Left cardiac atrium (tissue), 4 donors: ENCODE measurements at regions not wholly inside any gene's neighbourhood (a gene's known extent, or its start where the extent isn't known, plus 50 kb on each side); places are given as distances from the start of the nearest gene placed in this dataset.
A peak's percentile ranks its signal among the peaks of the same experiment; 100 is the strongest.
"Not testable (repeated sequence)": the region's sequence is repeated elsewhere in the genome, so short reads cannot be mapped to it uniquely, and the experiment has no call there.

Experiments
- ATAC-seq, 2 donors: fragments of 200-7000 bp; cut with Tn5 transposase; one replicate each; pipeline ENCODE4 v1.9.1; 2020; ENCODE audit warnings: mild to moderate bottlenecking in 2 of 2, moderate library complexity in 2 of 2
- DNase-seq: peaks from one replicate; pipeline ENCODE4 v3.0.0-alpha.2; 2020
- intact Hi-C, 2 donors: fragments of 100-400 bp; cut with DNase I; formaldehyde crosslinking; loops; one replicate each; pipeline versions ENCODE4 v1.14.1 to v1.15.1; 2022 to 2023
- donor health status: DM: no; HTN: yes; CAD: no.
- donor health status: DM: no; HTN: yes; CAD: no; lungs with severe emphysema.
- donor health status: DM: yes; HTN: yes; CAD: no.
- donor health status: Dilated cardiomyopathy.

DNA sequence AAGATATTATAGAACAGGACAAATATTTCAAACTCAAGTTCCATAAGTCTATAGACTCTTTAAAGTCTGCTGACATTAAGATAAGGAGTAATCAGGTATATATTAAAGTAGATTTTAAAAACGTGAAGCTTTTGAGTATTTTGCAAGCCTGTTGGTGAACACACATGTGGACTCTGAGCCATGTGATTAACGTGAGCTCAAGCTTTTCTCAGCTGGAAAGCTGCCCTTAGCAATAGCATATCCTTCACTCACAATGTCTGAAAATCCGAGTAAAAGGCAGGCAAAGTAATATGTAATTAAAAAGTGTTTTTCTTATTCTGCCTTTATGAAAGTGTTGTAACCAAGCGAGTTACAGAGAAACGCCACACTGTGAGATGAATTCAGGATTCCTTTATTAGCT is 140.5 kb upstream of the AADAT start:
- ATAC-seq (no peak), DNase-seq (no peak)
- intact Hi-C loops, result no loop called here

- DNase-seq (no peak), ATAC-seq (no peak)
- intact Hi-C loops, result no loop called here
Measured at GRCh38 chr4:170229006-170229405, 139.2 kb upstream of the AADAT start.

DNA sequence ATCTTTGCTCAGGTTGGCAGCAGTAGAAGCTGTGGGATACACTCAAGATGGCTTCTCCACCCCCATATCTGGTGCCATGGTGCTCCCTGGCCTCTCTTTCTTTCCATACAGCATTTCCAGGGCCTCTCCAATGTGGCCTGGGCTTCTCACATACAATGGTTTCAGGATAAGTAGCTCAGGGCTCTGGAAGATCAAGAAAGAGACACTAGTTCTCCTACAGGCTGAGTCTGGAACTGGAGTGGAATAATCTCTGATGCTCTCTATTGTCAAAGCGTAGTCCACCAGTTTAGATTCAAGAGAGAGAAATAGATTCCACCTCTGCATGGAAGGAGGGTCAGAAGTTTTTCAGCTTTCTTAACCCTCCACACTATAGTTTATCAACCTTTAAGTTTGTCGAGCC is 138.2 kb upstream of the AADAT start:
- ATAC-seq (no peak), DNase-seq (no peak)
- intact Hi-C loops, result no loop called here

- peak in 1 of 2 donors; percentile 47 for ATAC-seq
- intact Hi-C loops, result no loop called here
Measured at GRCh38 chr4:170226288-170226687, 136.5 kb upstream of the AADAT start.

DNA sequence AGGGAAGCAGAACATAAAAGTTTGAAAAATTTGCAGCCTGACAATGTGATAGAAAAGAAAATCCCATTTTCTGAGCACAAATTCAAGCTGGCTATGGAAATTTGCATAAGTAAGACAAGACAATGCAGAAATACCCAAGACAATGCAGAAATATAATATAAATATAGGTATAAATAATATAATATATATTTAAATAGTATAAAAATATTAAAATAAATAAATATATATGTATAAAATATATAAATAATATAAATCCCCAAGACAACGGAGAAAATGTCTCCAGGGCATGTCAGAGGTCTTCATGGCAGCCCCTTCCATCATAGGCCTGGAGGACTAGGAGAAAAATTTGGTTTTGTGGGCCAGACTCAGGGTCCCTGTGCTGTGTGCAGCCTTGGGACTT is 125.0 kb upstream of the AADAT start:
- ATAC-seq, result no peak
- intact Hi-C loops, result no loop called here
- DNase-seq, result no peak

More at GRCh38 chr4:170226288-170226687, 136.5 kb upstream of the AADAT start:
- no peak for DNase-seq

DNA sequence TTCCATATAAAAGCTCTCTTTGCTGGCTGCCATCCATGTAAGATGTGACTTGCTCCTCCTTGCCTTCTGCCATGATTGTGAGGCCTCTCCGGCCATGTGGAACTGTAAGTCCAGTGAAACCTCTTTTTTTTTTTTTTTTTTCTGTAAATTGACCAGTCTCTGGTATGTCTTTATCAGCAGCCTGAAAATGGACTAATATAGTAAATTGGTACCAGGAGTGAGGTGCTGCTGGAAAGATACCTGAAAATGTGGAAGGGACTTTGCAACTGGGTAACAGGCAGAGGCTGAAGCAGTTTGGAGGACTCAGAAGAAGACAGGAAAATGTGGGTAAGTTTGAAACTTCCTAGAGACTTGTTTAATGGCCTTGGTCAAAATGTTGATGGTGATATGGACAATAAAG is 124.3 kb upstream of the AADAT start:
- ATAC-seq, result no peak
- DNase-seq, result no peak
- intact Hi-C loops, result no loop called here

DNA sequence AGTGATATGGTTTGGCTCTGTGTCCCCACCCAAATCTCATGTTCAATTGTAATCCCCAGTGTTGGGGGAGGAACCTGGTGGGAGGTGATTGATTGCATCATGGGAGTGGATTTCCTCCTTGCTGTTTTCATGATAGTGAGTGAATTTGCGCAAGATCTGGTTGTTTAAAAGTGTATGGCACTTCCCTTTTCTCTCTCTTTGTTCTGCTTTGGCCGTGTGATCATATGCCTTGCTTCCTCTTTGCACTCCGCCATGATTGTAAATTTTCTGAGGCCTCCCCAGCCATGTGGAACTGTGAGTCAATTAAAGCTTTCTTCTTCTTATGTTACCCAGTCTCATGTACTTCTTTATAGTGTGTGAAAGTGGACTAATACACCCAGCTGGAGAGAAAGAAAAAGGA is 113.0 kb upstream of the AADAT start:
- intact Hi-C loops, result no loop called here
- DNase-seq (no peak), ATAC-seq (no peak)

DNA sequence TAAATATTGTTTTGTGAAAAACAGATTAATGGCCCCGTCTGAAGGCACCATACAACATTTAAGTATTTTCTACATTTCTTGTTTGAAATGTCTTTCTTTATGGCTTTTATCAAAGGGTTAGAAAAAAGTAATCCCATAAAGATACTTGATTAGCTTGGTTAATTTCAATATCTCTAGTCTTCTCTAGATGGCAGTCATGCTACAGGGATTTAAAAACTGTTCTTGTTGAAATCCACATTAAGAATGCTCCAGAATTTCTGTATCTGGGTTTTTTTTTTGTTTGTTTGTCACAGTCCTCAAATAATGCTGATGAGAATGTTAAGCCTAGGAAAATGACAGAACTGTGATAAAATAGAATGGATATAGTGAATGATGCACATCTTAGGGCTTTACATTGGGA is 109.0 kb upstream of the AADAT start:
- intact Hi-C loops, result no loop called here
- DNase-seq (no peak), ATAC-seq (no peak)

DNA sequence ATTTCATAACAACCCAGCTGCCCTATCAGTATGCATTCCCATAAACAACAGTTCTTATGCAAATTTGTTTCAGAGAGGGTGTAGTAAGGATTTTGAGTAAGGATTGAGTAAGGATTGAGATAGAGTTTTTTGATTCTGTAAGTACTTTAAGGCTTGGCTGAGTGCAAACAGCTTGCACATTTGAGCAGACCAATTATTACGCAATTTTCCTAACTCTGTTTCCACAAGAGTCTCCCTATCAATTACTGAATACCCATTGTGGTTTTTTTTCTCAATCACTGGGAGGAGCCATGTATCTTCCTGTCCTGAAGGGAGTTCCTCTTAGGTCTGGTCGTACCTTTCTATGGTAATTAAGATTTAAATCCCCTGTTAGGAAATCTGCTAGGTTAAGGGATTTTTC is 105.0 kb upstream of the AADAT start:
- ATAC-seq, intact Hi-C loops, DNase-seq: not testable (repeated sequence)

DNA sequence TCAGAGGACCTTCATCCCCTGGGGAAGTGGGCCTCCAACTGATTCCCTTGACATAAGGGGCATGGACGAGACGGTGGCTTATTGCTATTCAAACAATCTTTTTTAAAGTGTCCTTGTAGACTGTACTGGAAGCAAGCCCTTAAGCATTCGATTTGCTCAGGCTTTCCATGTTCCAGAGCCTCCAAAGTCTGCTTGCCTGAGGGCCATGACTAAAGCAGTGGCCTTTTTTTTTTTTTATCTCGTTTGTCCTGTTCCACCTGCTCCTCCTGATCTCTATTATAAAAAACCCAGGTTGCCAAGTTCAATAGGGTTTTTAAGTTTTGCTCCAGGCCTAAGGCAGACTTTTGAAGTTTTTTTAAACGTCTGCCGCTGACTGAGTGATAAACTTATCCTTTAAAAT is 103.7 kb upstream of the AADAT start:
- ATAC-seq, result no peak

DNA sequence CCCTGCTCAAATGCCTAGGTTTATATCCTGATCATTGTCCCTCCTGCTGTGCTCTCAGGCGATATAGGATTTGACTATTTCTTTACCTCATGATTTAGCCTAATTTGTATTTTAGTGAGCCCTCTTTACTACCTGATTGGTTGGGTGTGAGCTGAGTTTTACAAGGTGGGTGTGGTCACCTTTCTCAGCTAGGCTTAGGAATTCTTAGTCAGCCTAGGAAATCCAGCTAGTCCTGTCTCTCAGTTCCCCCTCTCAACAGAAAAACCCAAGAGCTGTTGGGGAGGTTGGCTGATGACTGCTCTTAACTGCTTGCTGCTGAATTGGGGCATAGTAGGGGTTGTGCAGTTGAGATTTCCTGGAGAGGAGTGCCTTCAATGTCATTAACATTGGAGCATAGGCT is 100.5 kb upstream of the AADAT start:
- no peak for ATAC-seq
- no peak for DNase-seq
- intact Hi-C loops, result no loop called here

More for the DNA sequence above, 103.7 kb upstream of the AADAT start:
- intact Hi-C loops, result no loop called here
- no peak for DNase-seq

DNA sequence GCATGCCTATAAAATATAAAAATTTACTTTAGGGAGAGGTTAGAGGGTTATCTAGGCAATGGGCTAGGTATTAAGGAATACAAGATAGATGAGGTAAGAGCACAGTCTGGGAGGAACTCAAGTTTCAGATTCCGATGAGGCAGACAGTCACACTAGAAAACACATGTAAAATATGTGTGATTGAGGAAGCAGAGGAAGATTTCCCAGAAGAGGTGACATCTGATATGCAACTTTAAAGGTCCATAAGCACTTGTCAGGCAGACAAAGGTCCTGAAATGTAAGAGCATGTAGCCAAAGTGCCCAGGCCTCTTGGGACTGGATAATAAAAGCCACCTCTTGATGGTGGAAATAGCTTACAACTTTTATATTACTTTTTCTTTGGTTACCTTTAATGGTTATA is 81.1 kb upstream of the AADAT start:
- no peak for DNase-seq
- ATAC-seq, result no peak
- intact Hi-C loops, result no loop called here

GRCh38 chr4:170169699-170170098 is 79.9 kb upstream of the AADAT start:
- intact Hi-C loops, result no loop called here
- DNase-seq, result no peak
- no peak for ATAC-seq

DNA sequence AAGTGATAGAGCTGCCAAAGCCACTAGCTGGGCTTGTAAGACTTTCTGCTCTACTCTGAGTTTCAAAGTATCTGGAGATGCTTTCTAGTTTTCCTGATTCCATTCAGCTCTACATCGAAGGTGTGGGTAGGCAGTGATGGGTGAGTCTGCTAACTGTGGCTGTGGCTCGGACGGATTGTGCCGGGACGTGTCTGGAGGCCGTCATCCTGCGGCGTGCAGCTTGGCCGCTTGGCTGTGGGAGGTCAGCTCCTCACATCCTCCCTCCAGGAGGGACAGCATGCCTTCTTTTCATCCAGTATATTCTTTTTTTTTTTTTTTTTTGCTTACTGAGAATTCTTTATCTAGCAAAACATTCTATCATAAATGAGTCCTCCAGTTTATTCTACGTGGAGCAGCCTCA is 77.9 kb upstream of the AADAT start:
- intact Hi-C loops, result no loop called here
- DNase-seq (no peak), ATAC-seq (no peak)

DNA sequence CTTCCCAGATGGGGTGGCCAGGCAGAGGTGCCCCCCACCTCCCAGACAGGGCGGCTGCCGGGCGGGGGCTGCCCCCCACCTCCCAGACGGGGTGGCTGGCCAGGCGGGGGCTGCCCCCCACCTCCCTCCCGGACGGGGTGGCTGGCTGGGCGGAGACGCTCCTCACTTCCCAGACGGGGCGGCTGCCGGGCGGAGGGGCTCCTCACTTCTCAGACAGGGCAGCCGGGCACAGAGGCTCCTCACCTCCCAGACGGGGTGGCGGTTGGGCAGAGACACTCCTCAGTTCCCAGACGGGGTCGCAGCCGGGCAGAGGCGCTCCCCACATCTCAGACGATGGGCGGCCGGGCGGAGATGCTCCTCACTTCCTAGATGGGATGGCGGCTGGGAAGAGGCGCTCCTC is 76.4 kb upstream of the AADAT start:
- intact Hi-C loops, DNase-seq, ATAC-seq: not testable (repeated sequence)

DNA sequence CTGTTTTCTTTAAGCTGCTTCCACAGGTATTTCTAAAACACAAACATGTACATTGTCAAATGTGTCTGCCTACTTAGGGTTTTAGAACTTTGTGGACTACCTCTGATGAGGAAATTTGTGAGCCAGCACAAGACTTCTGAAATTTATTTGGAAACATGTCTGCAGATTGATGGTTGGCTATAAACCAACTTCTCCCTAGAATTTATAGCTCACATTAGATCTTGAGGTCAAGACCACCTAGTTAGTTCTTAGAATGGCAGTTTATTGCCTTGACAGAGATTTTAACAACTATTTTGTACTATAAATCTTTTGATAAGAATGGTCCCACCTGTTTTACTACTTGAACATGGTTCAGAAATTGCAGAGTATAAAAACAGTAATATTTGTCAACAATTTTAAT is 72.7 kb upstream of the AADAT start:
- intact Hi-C loops, result no loop called here
- ATAC-seq (no peak), DNase-seq (no peak)

- intact Hi-C loops, result no loop called here
- no peak for ATAC-seq
Measured at GRCh38 chr4:170157670-170158069, 67.9 kb upstream of the AADAT start.

GRCh38 chr4:170145120-170145519 is 55.4 kb upstream of the AADAT start:
- intact Hi-C loops, result no loop called here

More at GRCh38 chr4:170157670-170158069, 67.9 kb upstream of the AADAT start:
- no peak for DNase-seq

DNA sequence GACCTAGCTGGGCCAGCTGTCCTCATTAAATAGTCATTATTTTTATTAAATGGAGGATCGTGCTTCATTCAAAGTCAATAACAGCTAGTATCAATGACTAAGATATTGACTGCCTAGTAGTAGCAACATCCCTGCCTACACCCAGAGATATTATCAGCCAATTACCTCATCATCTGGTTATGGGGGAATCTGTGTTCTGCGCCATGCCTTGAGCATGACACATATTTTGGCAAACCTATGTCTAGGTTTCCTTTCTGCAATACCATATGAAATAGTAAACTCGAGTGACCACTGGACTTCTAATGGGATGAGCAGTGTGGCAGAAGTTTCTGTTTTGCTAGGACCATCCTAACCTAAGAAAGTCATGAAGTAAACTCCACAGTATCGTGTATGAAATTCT is 50.0 kb upstream of the AADAT start:
- intact Hi-C loops, result loop anchor here in 1 of 2 donors (5.0 kb wide), 1 partner anchor 713 kb away; no protein-coding TSS in a partner anchor
- DNase-seq (no peak), ATAC-seq (no peak)

More at GRCh38 chr4:170145120-170145519, 55.4 kb upstream of the AADAT start:
- DNase-seq (no peak), ATAC-seq (no peak)
